Vagina (tissue), 2 donors: ENCODE measurements at regions not wholly inside any gene's neighbourhood (a gene's known extent, or its start where the extent isn't known, plus 50 kb on each side); places are given as distances from the start of the nearest gene placed in this dataset.

Experiments used
- CTCF ChIP-seq, 3 experiments: fragments of 450-650 bp in 2 of 3; fragments of 200-600 bp in 1 of 3; sonication (generic) in 1 of 3; IDR thresholded peaks; one replicate each; pipeline ENCODE4 v1.5.1; 2017 to 2019; ENCODE audit warnings: antibody characterized with exemption in 3 of 3, mild to moderate bottlenecking in 2 of 3, moderate library complexity in 2 of 3
- POLR2AphosphoS5 ChIP-seq, 2 donors: sonication (generic); formaldehyde crosslinking; IDR thresholded peaks; one replicate each; pipeline ENCODE4 v1.9.0; 2017; ENCODE audit warnings: antibody characterized with exemption in 2 of 2, mild to moderate bottlenecking in 2 of 2, low read depth in 1 of 2; ENCODE audit not compliant: insufficient read depth in 1 of 2

- TF ChIP-seq CTCF (IDR thresholded peaks at IDR 0.05) (no peak), POLR2AphosphoS5 (IDR thresholded peaks at IDR 0.05; ENCODE audit: insufficient read depth in 1 of 2, low read depth in 1 of 2) (peak; percentile 10 to 45)
These were observed 144.9 kb upstream of the HAAO start for GRCh38 chr2:42937171-42937875.
